ENCODE measurements at regions not wholly inside any gene's neighbourhood (a gene's known extent, or its start where the extent isn't known, plus 50 kb on each side); places are given as distances from the start of the nearest gene placed in this dataset.

DNA sequence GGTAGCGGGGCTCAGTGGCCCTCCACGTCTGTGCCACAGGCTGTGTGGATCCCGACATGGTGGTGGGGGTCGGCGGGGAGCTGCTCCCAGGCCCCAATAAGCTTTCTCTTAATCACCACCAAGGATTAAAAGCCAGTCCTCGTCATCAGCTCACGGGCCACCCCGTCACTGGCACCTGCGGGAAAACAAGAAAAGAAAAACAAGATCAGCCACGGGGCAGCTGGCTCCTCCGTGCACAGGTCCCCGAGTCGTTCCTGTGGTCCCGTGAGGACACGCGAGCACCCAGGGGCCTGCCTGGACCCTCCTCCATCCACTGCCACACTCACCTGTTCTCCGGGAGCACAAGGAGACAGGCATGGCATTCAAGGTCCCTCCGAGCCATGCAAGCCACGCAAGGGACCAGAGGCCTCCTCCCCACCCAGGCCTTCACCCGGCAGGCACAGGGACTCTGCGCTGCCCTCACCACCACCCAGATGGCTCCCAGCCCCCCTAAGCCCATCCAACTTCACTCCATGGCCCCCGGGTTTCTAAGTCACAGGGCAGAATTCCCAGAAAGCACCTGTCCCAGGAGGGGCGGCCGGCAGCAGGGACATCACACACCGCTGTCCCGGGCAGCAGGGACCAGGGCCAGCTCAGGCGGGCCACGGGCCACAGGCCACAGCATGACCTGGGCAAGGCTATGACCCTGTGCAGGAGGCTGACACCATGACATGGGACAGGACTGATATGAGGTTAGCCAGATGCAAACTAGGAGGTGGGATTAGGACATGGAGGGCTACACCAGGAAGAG lies 72.0 kb downstream of the NCOR2 start:
- Mint-ChIP-seq H3K27me3 (ENCODE audit: low read depth) (peaks cover 4% of the 10 kb centered on the region), H3K36me3 (ENCODE audit: insufficient read depth in 1 of 3, low read depth in 3 of 3) (peaks cover 0 to 24% (median 22%) of the 10 kb centered on the region in 3 experiments; a peak in 5 of 7 replicates), H3K27ac (peak overlapping the region; percentile 39 to 79 (median 72); a peak in 5 of 7 replicates), H3K9me3 (no peaks in the 10 kb centered on the region), H3K4me1 (peaks cover 31 to 33% of the 10 kb centered on the region in 2 experiments), H3K4me3 (no peak overlapping the region)
- Histone ChIP-seq H2BK15ac (ENCODE audit: low read depth, low read length) (no peak overlapping the region), H2BK20ac (ENCODE audit: low read depth, low read length, poor library complexity, severe bottlenecking) (no peak overlapping the region), H3K18ac (ENCODE audit: insufficient read length, low read depth, low read length) (no peak overlapping the region), H4K91ac (ENCODE audit: insufficient read length, low read depth, low read length) (no peak overlapping the region), H3K27me3 (ENCODE audit: insufficient read depth, low read length) (no peaks in the 10 kb centered on the region), H3K14ac (ENCODE audit: insufficient read depth, low read length) (no peak overlapping the region; the same call in 1 of the 2 replicates), H4K20me1 (ENCODE audit: control insufficient read depth, insufficient read depth, insufficient read length) (no peaks in the 10 kb centered on the region), H3K23ac (ENCODE audit: insufficient read length, low read depth, low read length) (no peak overlapping the region), H3K4ac (ENCODE audit: low read depth, low read length) (no peak overlapping the region), H3K27ac (ENCODE audit: insufficient read length, low read depth, low read length) (no peak overlapping the region), H2AFZ (ENCODE audit: low read length) (no peak overlapping the region), H3K56ac (ENCODE audit: insufficient read length, low read depth, low read length) (no peak overlapping the region), H4K8ac (replicated peaks; ENCODE audit: insufficient read length, low read depth, low read length) (no peak overlapping the region), H3K23me2 (ENCODE audit: insufficient read length, low read depth, low read length, poor library complexity, severe bottlenecking) (no peaks in the 10 kb centered on the region), H2BK5ac (ENCODE audit: insufficient read length, low read length) (no peak overlapping the region), H3K9me3 (ENCODE audit: control insufficient read depth, low read depth, low read length) (no peaks in the 10 kb centered on the region), H2BK12ac (ENCODE audit: insufficient read length, low read depth, low read length) (no peak overlapping the region), H3K79me1 (ENCODE audit: insufficient read depth, low read depth, low read length, poor library complexity, severe bottlenecking) (peaks cover 15% of the 10 kb centered on the region), H3K4me2 (ENCODE audit: insufficient read depth, insufficient read length, low read length) (no peak overlapping the region), H3K4me1 (ENCODE audit: insufficient read depth, low read length) (no peaks in the 10 kb centered on the region; the same call in 1 of the 2 replicates), H4K5ac (ENCODE audit: insufficient read length, low read depth, low read length) (no peak overlapping the region), H3K9ac (ENCODE audit: extremely low read depth, insufficient read length, low read length) (no peak overlapping the region), H2BK120ac (ENCODE audit: low read depth, low read length, poor library complexity, severe bottlenecking) (no peak overlapping the region), H3T11ph (ENCODE audit: low read length) (no peak overlapping the region), H2AK5ac (ENCODE audit: insufficient read length, low read length) (no peak overlapping the region), H3K79me2 (ENCODE audit: insufficient read depth, low read length) (peaks cover 29% of the 10 kb centered on the region; the same call in 1 of the 2 replicates)
- no CpG with 5 or more reads among the region's 28 CpGs for WGBS (ENCODE audit: extremely low coverage, insufficient read length, low lambda C conversion rate)
- DNase-seq = no peak
- TF ChIP-seq, protein P1, sequence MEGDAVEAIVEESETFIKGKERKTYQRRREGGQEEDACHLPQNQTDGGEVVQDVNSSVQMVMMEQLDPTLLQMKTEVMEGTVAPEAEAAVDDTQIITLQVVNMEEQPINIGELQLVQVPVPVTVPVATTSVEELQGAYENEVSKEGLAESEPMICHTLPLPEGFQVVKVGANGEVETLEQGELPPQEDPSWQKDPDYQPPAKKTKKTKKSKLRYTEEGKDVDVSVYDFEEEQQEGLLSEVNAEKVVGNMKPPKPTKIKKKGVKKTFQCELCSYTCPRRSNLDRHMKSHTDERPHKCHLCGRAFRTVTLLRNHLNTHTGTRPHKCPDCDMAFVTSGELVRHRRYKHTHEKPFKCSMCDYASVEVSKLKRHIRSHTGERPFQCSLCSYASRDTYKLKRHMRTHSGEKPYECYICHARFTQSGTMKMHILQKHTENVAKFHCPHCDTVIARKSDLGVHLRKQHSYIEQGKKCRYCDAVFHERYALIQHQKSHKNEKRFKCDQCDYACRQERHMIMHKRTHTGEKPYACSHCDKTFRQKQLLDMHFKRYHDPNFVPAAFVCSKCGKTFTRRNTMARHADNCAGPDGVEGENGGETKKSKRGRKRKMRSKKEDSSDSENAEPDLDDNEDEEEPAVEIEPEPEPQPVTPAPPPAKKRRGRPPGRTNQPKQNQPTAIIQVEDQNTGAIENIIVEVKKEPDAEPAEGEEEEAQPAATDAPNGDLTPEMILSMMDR (conservative IDR thresholded peaks at IDR 0.05) = no peak

Measured in H9 (cell line).